ENCODE measurements at regions not wholly inside any gene's neighbourhood (a gene's known extent, or its start where the extent isn't known, plus 50 kb on each side); places are given as distances from the start of the nearest gene placed in this dataset.

GRCh38 chr2:160609346-160609745, 115.7 kb upstream of the RBMS1 start:
- TF ChIP-seq CREB1 (IDR thresholded peaks at IDR 0.05; ENCODE audit: low read depth), result no peak
- TF ChIP-seq TCF12 (IDR thresholded peaks at IDR 0.05; ENCODE audit: low read depth), result no peak
- no peak for TF ChIP-seq TEAD4 (IDR thresholded peaks at IDR 0.05)
- no peak for TF ChIP-seq CEBPB (IDR thresholded peaks at IDR 0.05)
- no peak for TF ChIP-seq USF1 (IDR thresholded peaks at IDR 0.05)

DNA sequence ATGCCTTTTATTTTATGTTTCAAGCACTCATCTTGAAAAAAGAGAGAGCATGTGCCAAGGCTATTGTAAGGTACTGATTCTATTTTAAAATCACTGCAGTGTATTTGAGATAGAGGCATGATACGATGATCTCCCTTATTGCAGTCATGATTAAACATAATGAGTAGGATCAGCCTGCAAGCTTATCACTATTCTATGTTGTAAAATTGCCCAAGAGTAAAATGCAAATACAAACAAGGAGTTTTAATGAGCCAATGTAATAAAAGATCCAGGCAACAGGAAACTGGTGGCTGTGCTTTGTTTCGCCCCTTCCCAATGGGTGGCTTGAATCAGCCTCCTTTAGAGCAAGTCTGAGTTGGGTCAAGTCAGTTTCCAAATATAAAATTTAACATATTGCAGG, 116.4 kb upstream of the RBMS1 start:
- no peak for TF ChIP-seq CEBPB (IDR thresholded peaks at IDR 0.05)
- no peak for TF ChIP-seq TCF12 (IDR thresholded peaks at IDR 0.05; ENCODE audit: low read depth)
- TF ChIP-seq ZBTB7A (IDR thresholded peaks at IDR 0.05; ENCODE audit: low read depth), result no peak
- TF ChIP-seq MAX (IDR thresholded peaks at IDR 0.05), result no peak
- TF ChIP-seq TAF1 (IDR thresholded peaks at IDR 0.05; ENCODE audit: low read depth), result no peak
- no peak for TF ChIP-seq NFIC (IDR thresholded peaks at IDR 0.05)
- TF ChIP-seq EGR1 (IDR thresholded peaks at IDR 0.05), result no peak
- TF ChIP-seq TEAD4 (IDR thresholded peaks at IDR 0.05), result no peak
- no peak for TF ChIP-seq RAD21 (IDR thresholded peaks at IDR 0.05; ENCODE audit: low read depth)
- no peak for TF ChIP-seq FOXM1 (IDR thresholded peaks at IDR 0.05; ENCODE audit: borderline replicate concordance, low read depth)
- TF ChIP-seq YY1 (IDR thresholded peaks at IDR 0.05; ENCODE audit: low read depth), result no peak
- no peak for TF ChIP-seq USF1 (IDR thresholded peaks at IDR 0.05)
- no peak for TF ChIP-seq EP300 (IDR thresholded peaks at IDR 0.05; ENCODE audit: borderline replicate concordance)
- no peak for TF ChIP-seq CREB1 (IDR thresholded peaks at IDR 0.05; ENCODE audit: low read depth)

DNA sequence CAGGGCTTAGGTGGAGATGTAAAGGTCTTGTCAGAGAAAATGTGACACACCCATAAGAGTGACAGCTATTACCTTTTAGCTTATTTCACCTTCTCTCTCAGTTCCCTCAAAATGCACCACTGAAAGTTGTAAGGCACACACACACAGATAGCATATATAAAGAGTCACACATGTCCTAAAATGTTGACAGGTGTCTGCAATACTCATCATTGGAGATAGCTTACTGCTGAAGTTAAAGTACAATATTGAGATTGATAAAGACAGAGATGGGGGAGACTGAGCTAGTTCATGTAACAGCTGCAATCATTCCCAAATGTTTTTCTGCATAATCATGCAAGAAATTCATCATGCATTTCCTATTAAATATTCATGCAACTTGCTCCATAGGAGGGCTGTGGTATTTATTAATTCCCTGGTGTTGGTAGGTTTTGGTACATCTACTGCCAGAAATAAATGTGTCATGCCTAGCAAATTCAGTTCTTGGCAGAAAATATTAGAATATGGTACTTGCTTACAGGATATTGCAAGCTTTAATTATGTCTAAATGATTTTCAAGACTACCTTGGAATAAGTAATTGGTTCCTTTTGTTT, 118.8 kb upstream of the RBMS1 start:
- no peak for TF ChIP-seq EP300 (IDR thresholded peaks at IDR 0.05; ENCODE audit: borderline replicate concordance)
- TF ChIP-seq TEAD4 (IDR thresholded peaks at IDR 0.05), result no peak
- TF ChIP-seq USF1 (IDR thresholded peaks at IDR 0.05), result no peak
- no peak for TF ChIP-seq NFIC (IDR thresholded peaks at IDR 0.05)
- TF ChIP-seq, protein P1, sequence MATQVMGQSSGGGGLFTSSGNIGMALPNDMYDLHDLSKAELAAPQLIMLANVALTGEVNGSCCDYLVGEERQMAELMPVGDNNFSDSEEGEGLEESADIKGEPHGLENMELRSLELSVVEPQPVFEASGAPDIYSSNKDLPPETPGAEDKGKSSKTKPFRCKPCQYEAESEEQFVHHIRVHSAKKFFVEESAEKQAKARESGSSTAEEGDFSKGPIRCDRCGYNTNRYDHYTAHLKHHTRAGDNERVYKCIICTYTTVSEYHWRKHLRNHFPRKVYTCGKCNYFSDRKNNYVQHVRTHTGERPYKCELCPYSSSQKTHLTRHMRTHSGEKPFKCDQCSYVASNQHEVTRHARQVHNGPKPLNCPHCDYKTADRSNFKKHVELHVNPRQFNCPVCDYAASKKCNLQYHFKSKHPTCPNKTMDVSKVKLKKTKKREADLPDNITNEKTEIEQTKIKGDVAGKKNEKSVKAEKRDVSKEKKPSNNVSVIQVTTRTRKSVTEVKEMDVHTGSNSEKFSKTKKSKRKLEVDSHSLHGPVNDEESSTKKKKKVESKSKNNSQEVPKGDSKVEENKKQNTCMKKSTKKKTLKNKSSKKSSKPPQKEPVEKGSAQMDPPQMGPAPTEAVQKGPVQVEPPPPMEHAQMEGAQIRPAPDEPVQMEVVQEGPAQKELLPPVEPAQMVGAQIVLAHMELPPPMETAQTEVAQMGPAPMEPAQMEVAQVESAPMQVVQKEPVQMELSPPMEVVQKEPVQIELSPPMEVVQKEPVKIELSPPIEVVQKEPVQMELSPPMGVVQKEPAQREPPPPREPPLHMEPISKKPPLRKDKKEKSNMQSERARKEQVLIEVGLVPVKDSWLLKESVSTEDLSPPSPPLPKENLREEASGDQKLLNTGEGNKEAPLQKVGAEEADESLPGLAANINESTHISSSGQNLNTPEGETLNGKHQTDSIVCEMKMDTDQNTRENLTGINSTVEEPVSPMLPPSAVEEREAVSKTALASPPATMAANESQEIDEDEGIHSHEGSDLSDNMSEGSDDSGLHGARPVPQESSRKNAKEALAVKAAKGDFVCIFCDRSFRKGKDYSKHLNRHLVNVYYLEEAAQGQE (IDR thresholded peaks at IDR 0.05; ENCODE audit: low read depth), result no peak
- TF ChIP-seq ZBTB7A (IDR thresholded peaks at IDR 0.05; ENCODE audit: low read depth), result no peak
- no peak for TF ChIP-seq TCF12 (IDR thresholded peaks at IDR 0.05; ENCODE audit: low read depth)
- no peak for TF ChIP-seq EGR1 (IDR thresholded peaks at IDR 0.05)
- no peak for TF ChIP-seq TAF1 (IDR thresholded peaks at IDR 0.05; ENCODE audit: low read depth)
- TF ChIP-seq RAD21 (IDR thresholded peaks at IDR 0.05; ENCODE audit: low read depth), result no peak

DNA sequence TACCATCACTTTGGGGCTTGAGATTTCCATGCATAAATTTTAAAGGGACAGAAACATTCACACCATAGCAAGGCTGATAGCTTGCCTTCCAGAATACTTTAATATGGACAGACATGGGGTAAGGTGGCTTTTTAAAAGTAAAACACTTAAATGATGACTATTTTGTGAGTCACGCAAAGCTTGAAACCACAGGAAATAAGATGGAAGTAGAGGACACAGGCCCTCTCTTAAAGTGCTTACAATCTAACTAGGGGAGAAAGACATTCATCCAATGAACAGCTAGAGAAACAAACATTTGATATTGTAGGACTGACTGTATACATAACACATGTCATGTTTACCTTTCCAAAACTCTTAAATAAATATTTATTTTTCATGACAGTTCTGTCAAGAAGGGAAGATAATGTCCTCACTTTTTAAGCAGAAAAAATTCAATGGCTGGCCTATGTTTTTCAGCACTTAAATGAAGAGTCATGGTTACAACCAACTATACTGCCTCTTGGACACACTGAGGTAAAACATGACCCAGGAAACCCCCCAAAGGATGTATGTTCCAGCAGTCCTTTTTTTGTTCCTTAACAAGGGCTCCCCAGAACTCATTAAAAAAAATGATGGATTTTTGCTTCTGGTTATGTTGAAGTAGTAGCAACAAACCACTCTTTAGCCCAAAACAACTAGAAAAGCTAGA, 120.0 kb upstream of the RBMS1 start:
- TF ChIP-seq ZBTB7A (IDR thresholded peaks at IDR 0.05; ENCODE audit: low read depth), result no peak
- TF ChIP-seq CEBPB (IDR thresholded peaks at IDR 0.05), result no peak
- no peak for TF ChIP-seq RAD21 (IDR thresholded peaks at IDR 0.05; ENCODE audit: low read depth)
- TF ChIP-seq CREB1 (IDR thresholded peaks at IDR 0.05; ENCODE audit: low read depth), result no peak
- no peak for TF ChIP-seq MAX (IDR thresholded peaks at IDR 0.05)
- TF ChIP-seq EGR1 (IDR thresholded peaks at IDR 0.05), result no peak
- no peak for TF ChIP-seq TAF1 (IDR thresholded peaks at IDR 0.05; ENCODE audit: low read depth)
- no peak for TF ChIP-seq YY1 (IDR thresholded peaks at IDR 0.05; ENCODE audit: low read depth)
- no peak for TF ChIP-seq USF1 (IDR thresholded peaks at IDR 0.05)
- no peak for TF ChIP-seq FOXM1 (IDR thresholded peaks at IDR 0.05; ENCODE audit: borderline replicate concordance, low read depth)
- no peak for TF ChIP-seq EP300 (IDR thresholded peaks at IDR 0.05; ENCODE audit: borderline replicate concordance)
- TF ChIP-seq, protein P1 (IDR thresholded peaks at IDR 0.05; ENCODE audit: low read depth), result no peak
- no peak for TF ChIP-seq TCF12 (IDR thresholded peaks at IDR 0.05; ENCODE audit: low read depth)
- no peak for TF ChIP-seq TEAD4 (IDR thresholded peaks at IDR 0.05)
- TF ChIP-seq NFIC (IDR thresholded peaks at IDR 0.05), result no peak

GRCh38 chr2:160614391-160614790, 120.8 kb upstream of the RBMS1 start:
- TF ChIP-seq, protein P1 (IDR thresholded peaks at IDR 0.05; ENCODE audit: low read depth), result no peak
- TF ChIP-seq TEAD4 (IDR thresholded peaks at IDR 0.05) (no peak), CEBPB (IDR thresholded peaks at IDR 0.05) (no peak), FOXM1 (IDR thresholded peaks at IDR 0.05; ENCODE audit: borderline replicate concordance, low read depth) (no peak), EP300 (IDR thresholded peaks at IDR 0.05; ENCODE audit: borderline replicate concordance) (no peak), ZBTB7A (IDR thresholded peaks at IDR 0.05; ENCODE audit: low read depth) (no peak), NFIC (IDR thresholded peaks at IDR 0.05) (no peak), CREB1 (IDR thresholded peaks at IDR 0.05; ENCODE audit: low read depth) (no peak), EGR1 (IDR thresholded peaks at IDR 0.05) (no peak), YY1 (IDR thresholded peaks at IDR 0.05; ENCODE audit: low read depth) (no peak), TCF12 (IDR thresholded peaks at IDR 0.05; ENCODE audit: low read depth) (no peak), USF1 (IDR thresholded peaks at IDR 0.05) (no peak), RAD21 (IDR thresholded peaks at IDR 0.05; ENCODE audit: low read depth) (no peak), MAX (IDR thresholded peaks at IDR 0.05) (no peak), TAF1 (IDR thresholded peaks at IDR 0.05; ENCODE audit: low read depth) (no peak)

Measured in Ishikawa (cell line).